Immature natural killer cell (primary cell): ENCODE measurements at regions not wholly inside any gene's neighbourhood (a gene's known extent, or its start where the extent isn't known, plus 50 kb on each side); places are given as distances from the start of the nearest gene placed in this dataset.

Experiments used
- DNase-seq, 3 donors: peaks; one replicate each; pipeline ENCODE4 v3.0.0; 2022; ENCODE audit warnings: mixed read lengths in 1 of 3
- H3K27ac Mint-ChIP-seq, 6 donors: one replicate each; pipeline ENCODE4 v1.8.0; 2020; ENCODE audit warnings: mixed read lengths in 6 of 6, mild to moderate bottlenecking in 5 of 6, inconsistent platforms in 4 of 6, moderate library complexity in 3 of 6
- H3K27me3 Mint-ChIP-seq, 3 donors: one replicate each; pipeline ENCODE4 v1.8.0; 2020 to 2021; ENCODE audit warnings: low read depth in 3 of 3, mild to moderate bottlenecking in 3 of 3, mixed read lengths in 3 of 3, moderate library complexity in 3 of 3, inconsistent platforms in 1 of 3
- H3K36me3 Mint-ChIP-seq, 3 donors: one replicate each; pipeline ENCODE4 v1.8.0; 2020; ENCODE audit warnings: mixed read lengths in 3 of 3, inconsistent platforms in 2 of 3, mild to moderate bottlenecking in 2 of 3
- H3K4me1 Mint-ChIP-seq, 2 donors: one replicate each; pipeline ENCODE4 v1.8.0; 2020; ENCODE audit warnings: inconsistent platforms in 2 of 2, mild to moderate bottlenecking in 2 of 2, mixed read lengths in 2 of 2, moderate library complexity in 1 of 2
- H3K4me3 Mint-ChIP-seq, 5 donors: one replicate each; pipeline ENCODE4 v1.8.0; 2020; ENCODE audit warnings: mild to moderate bottlenecking in 5 of 5, mixed read lengths in 5 of 5, inconsistent platforms in 3 of 5, moderate library complexity in 3 of 5
- H3K9me3 Mint-ChIP-seq, 6 donors: one replicate each; pipeline ENCODE4 v1.8.0; 2020; ENCODE audit warnings: mild to moderate bottlenecking in 6 of 6, mixed read lengths in 6 of 6, inconsistent platforms in 4 of 6, moderate library complexity in 3 of 6

- peaks cover 3 to 24% (median 6%) of the 10 kb centered on the region in 6 donors for H3K9me3 Mint-ChIP-seq
- H3K4me1 Mint-ChIP-seq: no peaks in the 10 kb centered on the region
- no peak for DNase-seq
- H3K27me3 Mint-ChIP-seq: peaks cover 0 to 2% (median 0%) of the 10 kb centered on the region in 3 donors
- H3K4me3 Mint-ChIP-seq: no peak overlapping the region
- H3K36me3 Mint-ChIP-seq: no peaks in the 10 kb centered on the region
- H3K27ac Mint-ChIP-seq: no peak overlapping the region
Measured at GRCh38 chr12:126144603-126145002, 1079.4 kb downstream of the AACS start.

- H3K27ac Mint-ChIP-seq: no peak overlapping the region
- H3K4me3 Mint-ChIP-seq: no peak overlapping the region
Measured at GRCh38 chr12:126147321-126147720, 1082.1 kb downstream of the AACS start.

GRCh38 chr12:126156806-126157574 lies 1091.8 kb downstream of the AACS start:
- H3K4me3 Mint-ChIP-seq: no peak overlapping the region
- H3K36me3 Mint-ChIP-seq: no peaks in the 10 kb centered on the region
- no peak overlapping the region for H3K27ac Mint-ChIP-seq
- H3K9me3 Mint-ChIP-seq: peaks cover 3 to 19% (median 5%) of the 10 kb centered on the region in 6 donors
- H3K4me1 Mint-ChIP-seq: no peaks in the 10 kb centered on the region
- H3K27me3 Mint-ChIP-seq: peaks cover 0 to 2% (median 0%) of the 10 kb centered on the region in 3 donors
- DNase-seq: no peak

More at GRCh38 chr12:126147321-126147720, 1082.1 kb downstream of the AACS start:
- Mint-ChIP-seq H3K36me3 (no peaks in the 10 kb centered on the region), H3K9me3 (peaks cover 0 to 15% (median 7%) of the 10 kb centered on the region in 6 donors), H3K27me3 (peaks cover 0 to 2% (median 0%) of the 10 kb centered on the region in 3 donors), H3K4me1 (no peaks in the 10 kb centered on the region)
- no peak for DNase-seq

- Mint-ChIP-seq H3K27ac (no peak overlapping the region), H3K9me3 (peaks cover 5 to 25% (median 7%) of the 10 kb centered on the region in 6 donors), H3K4me1 (no peaks in the 10 kb centered on the region), H3K27me3 (peaks cover 0 to 2% (median 0%) of the 10 kb centered on the region in 3 donors), H3K4me3 (no peak overlapping the region), H3K36me3 (no peaks in the 10 kb centered on the region)
- no peak for DNase-seq
Measured at GRCh38 chr12:126157575-126157966, 1092.3 kb downstream of the AACS start.

GRCh38 chr12:126159139-126159538 lies 1093.9 kb downstream of the AACS start:
- Mint-ChIP-seq H3K36me3 (no peaks in the 10 kb centered on the region), H3K4me3 (no peak overlapping the region), H3K27me3 (peaks cover 0 to 2% (median 0%) of the 10 kb centered on the region in 3 donors), H3K27ac (no peak overlapping the region), H3K9me3 (peaks cover 5 to 32% (median 7%) of the 10 kb centered on the region in 6 donors), H3K4me1 (no peaks in the 10 kb centered on the region)
- DNase-seq: no peak

- H3K36me3 Mint-ChIP-seq: no peaks in the 10 kb centered on the region
- H3K27ac Mint-ChIP-seq: no peak overlapping the region
- no peak overlapping the region for H3K4me3 Mint-ChIP-seq
- H3K9me3 Mint-ChIP-seq: peaks cover 3 to 27% (median 8%) of the 10 kb centered on the region in 6 donors
- no peak for DNase-seq
- H3K27me3 Mint-ChIP-seq: peaks cover 0 to 2% (median 2%) of the 10 kb centered on the region in 3 donors
- no peaks in the 10 kb centered on the region for H3K4me1 Mint-ChIP-seq
Measured at GRCh38 chr12:126160912-126161311, 1095.7 kb downstream of the AACS start.

- H3K4me3 Mint-ChIP-seq: no peak overlapping the region
- no peaks in the 10 kb centered on the region for H3K36me3 Mint-ChIP-seq
- peaks cover 3 to 23% (median 10%) of the 10 kb centered on the region in 6 donors for H3K9me3 Mint-ChIP-seq
Measured at GRCh38 chr12:126163984-126164383, 1098.7 kb downstream of the AACS start.

GRCh38 chr12:126171937-126172559 lies 1106.8 kb downstream of the AACS start:
- Mint-ChIP-seq H3K9me3 (peaks cover 0 to 8% (median 2%) of the 10 kb centered on the region in 6 donors), H3K27me3 (no peaks in the 10 kb centered on the region), H3K4me3 (no peak overlapping the region), H3K36me3 (no peaks in the 10 kb centered on the region), H3K4me1 (no peaks in the 10 kb centered on the region), H3K27ac (no peak overlapping the region)
- no peak for DNase-seq

More at GRCh38 chr12:126163984-126164383, 1098.7 kb downstream of the AACS start:
- Mint-ChIP-seq H3K27ac (no peak overlapping the region), H3K4me1 (no peaks in the 10 kb centered on the region), H3K27me3 (peaks cover 0 to 2% (median 2%) of the 10 kb centered on the region in 3 donors)
- no peak for DNase-seq

GRCh38 chr12:126182619-126183236 lies 1117.5 kb downstream of the AACS start:
- no peaks in the 10 kb centered on the region for H3K27me3 Mint-ChIP-seq
- no peak for DNase-seq

GRCh38 chr12:126185025-126185424 lies 1119.8 kb downstream of the AACS start:
- Mint-ChIP-seq H3K27ac (no peak overlapping the region), H3K27me3 (no peaks in the 10 kb centered on the region), H3K36me3 (peaks cover 0 to 2% (median 0%) of the 10 kb centered on the region in 3 donors), H3K4me1 (no peaks in the 10 kb centered on the region), H3K4me3 (no peak overlapping the region), H3K9me3 (peaks cover 10 to 44% (median 20%) of the 10 kb centered on the region in 6 donors)
- no peak for DNase-seq

More at GRCh38 chr12:126182619-126183236, 1117.5 kb downstream of the AACS start:
- Mint-ChIP-seq H3K4me3 (no peak overlapping the region), H3K9me3 (peaks cover 12 to 44% (median 20%) of the 10 kb centered on the region in 6 donors), H3K36me3 (peaks cover 0 to 3% (median 0%) of the 10 kb centered on the region in 3 donors), H3K27ac (no peak overlapping the region), H3K4me1 (no peaks in the 10 kb centered on the region)

GRCh38 chr12:126189856-126190255 lies 1124.6 kb downstream of the AACS start:
- peaks cover 2 to 29% (median 8%) of the 10 kb centered on the region in 6 donors for H3K9me3 Mint-ChIP-seq
- H3K4me1 Mint-ChIP-seq: no peaks in the 10 kb centered on the region
- H3K4me3 Mint-ChIP-seq: no peak overlapping the region
- no peak for DNase-seq
- H3K27ac Mint-ChIP-seq: no peak overlapping the region
- H3K27me3 Mint-ChIP-seq: peaks cover 0 to 5% (median 2%) of the 10 kb centered on the region in 3 donors
- no peaks in the 10 kb centered on the region for H3K36me3 Mint-ChIP-seq

GRCh38 chr12:126191031-126191891 lies 1126.0 kb downstream of the AACS start:
- peaks cover 0 to 5% (median 2%) of the 10 kb centered on the region in 3 donors for H3K27me3 Mint-ChIP-seq
- H3K27ac Mint-ChIP-seq: no peak overlapping the region

GRCh38 chr12:126191949-126192348 lies 1126.7 kb downstream of the AACS start:
- H3K4me3 Mint-ChIP-seq: no peak overlapping the region
- no peaks in the 10 kb centered on the region for H3K4me1 Mint-ChIP-seq
- no peaks in the 10 kb centered on the region for H3K36me3 Mint-ChIP-seq
- no peak for DNase-seq
- no peak overlapping the region for H3K27ac Mint-ChIP-seq
- H3K27me3 Mint-ChIP-seq: peaks cover 0 to 5% (median 2%) of the 10 kb centered on the region in 3 donors
- peaks cover 4 to 34% (median 8%) of the 10 kb centered on the region in 6 donors for H3K9me3 Mint-ChIP-seq

More at GRCh38 chr12:126191031-126191891, 1126.0 kb downstream of the AACS start:
- Mint-ChIP-seq H3K4me1 (no peaks in the 10 kb centered on the region), H3K9me3 (peaks cover 4 to 34% (median 8%) of the 10 kb centered on the region in 6 donors), H3K36me3 (no peaks in the 10 kb centered on the region), H3K4me3 (peak overlapping the region in 1 of 5 donors; percentile 33)
- DNase-seq: no peak
